Brain pericyte (primary cell): ENCODE measurements at regions not wholly inside any gene's neighbourhood (a gene's known extent, or its start where the extent isn't known, plus 50 kb on each side); places are given as distances from the start of the nearest gene placed in this dataset.

ENCODE experiments used
- DNase-seq: peaks from one replicate; pipeline ENCODE4 v3.0.0-alpha.2; 2012; ENCODE audit warnings: low read depth, low spot score

GRCh38 chr9:27870404-27870803 is 297.1 kb upstream of the C9orf72 start:
- no peak for DNase-seq

GRCh38 chr9:27880156-27880555 is 306.9 kb upstream of the C9orf72 start:
- DNase-seq = no peak

- DNase-seq = no peak
Measured at GRCh38 chr9:27880635-27881034, 307.4 kb upstream of the C9orf72 start.

GRCh38 chr9:27888661-27889295 is 315.5 kb upstream of the C9orf72 start:
- no peak for DNase-seq

DNA sequence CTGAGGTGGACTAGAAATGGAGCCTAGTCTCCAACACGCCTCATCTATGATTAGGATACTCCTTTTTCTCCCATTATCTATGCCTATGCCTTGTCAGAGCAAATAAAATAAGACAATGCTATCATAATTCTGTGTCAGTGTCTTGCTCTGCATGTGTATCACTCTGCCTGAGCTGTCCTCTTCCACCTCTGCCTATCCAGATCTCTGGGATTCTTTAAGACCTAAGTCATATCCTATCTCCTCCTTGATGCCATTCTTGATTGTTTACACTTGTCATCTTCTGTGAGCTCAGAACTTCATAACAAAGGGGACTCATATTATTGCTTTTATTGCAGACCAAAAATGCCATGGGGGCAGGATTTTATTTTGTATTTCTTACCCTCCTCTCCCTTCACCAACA is 351.2 kb upstream of the C9orf72 start:
- no peak for DNase-seq

GRCh38 chr9:27925815-27926214 is 352.5 kb upstream of the C9orf72 start:
- no peak for DNase-seq

GRCh38 chr9:27929841-27930240 is 356.6 kb upstream of the C9orf72 start:
- no peak for DNase-seq

- no peak for DNase-seq
Measured at GRCh38 chr9:27933210-27934025, 360.1 kb upstream of the C9orf72 start.

DNA sequence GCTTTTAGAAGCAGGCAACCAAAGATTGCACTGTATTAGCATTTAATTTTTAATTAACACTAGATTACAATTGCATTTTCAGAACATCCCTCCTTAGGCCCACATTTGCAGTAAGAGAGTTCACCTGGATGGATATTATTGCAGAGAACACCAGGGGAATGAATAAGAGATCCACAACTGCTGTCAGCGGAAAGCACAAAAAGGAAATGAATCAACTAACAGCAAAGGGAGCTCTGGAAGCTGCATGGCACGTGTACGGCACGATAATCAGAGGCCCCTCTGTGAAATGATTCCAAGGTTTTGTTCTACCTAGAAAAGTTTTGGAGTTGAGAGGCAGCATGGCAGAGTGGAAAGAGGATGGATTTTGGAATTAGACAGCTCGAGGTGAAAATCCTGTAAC is 361.2 kb upstream of the C9orf72 start:
- DNase-seq = no peak

DNA sequence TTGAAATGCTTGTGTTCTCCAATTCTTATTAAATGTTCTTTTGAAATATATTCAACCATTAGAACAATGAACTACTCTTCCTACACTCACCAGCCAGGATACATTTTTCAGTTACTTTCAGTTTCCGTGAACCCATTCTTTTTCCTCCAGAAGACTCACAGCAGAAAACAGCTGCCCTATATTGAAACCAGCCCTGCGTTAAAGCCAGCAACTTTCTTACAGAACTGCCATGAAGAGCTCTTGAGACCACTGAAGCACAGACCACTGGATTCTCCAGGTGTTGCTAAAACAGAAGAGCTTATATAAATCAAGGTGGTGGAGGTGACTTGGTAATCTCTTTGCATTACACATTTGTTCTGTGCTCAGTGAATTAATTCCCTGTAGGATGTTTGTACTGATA is 365.9 kb upstream of the C9orf72 start:
- no peak for DNase-seq

GRCh38 chr9:27940535-27940934 is 367.3 kb upstream of the C9orf72 start:
- DNase-seq = no peak

DNA sequence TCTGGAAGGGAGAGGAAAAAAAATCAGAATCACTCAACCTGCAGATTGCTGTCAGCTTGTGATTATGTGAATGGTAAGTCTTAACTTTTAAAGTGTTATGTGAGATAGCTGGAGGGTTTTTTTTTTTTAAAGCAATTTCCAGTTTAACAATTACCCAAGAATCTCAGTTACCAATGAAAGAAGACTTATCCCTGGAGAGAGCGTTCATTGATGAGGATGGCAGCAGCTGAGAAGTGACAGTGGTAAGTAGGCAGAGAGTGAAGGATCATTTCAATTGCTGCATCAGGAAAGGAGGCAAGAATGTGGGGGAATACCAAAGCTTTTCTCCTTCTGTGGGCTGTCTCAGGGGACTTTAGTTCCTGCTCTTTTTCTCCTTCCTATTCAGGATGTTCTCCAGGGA is 370.2 kb upstream of the C9orf72 start:
- DNase-seq = no peak

- DNase-seq = no peak
Measured at GRCh38 chr9:27945386-27945785, 372.1 kb upstream of the C9orf72 start.

DNA sequence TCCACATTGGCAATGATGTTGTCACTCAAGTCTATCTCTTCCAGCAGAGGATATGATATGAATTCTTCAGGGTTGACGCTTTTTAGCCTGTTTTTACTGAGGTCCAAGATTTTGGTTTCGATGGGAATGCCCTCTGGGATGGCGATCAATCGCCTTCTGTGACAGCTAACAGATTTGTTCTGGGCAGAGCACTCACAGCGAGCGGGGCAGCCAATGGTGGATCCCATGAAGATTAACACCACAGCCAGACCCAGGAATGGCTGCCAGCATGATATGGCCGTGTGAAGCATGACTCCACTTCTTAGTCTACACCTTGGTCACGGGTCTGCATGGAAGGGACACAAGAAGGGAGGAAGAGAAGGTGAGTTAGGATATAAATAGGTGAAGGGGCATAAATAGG is 377.1 kb upstream of the C9orf72 start:
- DNase-seq = no peak

DNA sequence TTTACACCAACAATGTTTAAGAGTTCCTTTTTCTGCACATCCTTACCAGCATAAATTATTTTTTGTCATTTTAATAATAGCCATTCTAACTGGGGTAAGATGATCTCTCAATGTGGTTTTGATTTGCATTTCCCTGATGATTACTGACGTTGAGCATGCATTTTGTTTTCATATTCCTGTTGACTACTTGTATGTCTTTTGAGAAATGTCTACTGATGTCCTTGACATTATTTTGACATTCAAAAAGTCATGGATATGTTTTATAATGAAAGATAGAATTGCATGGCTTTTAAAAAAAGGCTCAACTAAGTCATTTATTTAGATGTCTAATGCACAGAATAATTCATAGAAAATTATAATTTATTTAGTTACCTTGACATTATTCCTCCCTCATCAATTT is 381.6 kb upstream of the C9orf72 start:
- no peak for DNase-seq

- no peak for DNase-seq
Measured at GRCh38 chr9:27963836-27964235, 390.6 kb upstream of the C9orf72 start.

DNA sequence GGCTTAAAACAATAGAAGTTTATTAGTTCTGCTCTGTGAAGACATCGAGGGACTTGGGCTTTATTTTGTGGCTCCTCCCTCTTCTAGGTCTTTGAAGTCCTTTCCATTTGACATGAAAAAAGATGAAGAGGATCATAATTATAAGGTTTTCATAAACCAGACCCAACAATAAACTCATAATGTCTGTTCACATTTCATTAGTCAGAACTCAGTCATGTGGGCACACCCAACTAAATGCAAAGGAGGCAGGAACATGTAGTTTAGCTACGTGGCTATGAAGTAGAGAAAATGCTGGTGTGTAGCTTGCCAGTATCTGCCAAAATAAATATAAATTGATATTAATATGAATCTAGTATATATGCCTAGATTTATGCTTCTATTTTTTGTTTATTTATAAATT is 393.9 kb upstream of the C9orf72 start:
- DNase-seq = no peak

DNA sequence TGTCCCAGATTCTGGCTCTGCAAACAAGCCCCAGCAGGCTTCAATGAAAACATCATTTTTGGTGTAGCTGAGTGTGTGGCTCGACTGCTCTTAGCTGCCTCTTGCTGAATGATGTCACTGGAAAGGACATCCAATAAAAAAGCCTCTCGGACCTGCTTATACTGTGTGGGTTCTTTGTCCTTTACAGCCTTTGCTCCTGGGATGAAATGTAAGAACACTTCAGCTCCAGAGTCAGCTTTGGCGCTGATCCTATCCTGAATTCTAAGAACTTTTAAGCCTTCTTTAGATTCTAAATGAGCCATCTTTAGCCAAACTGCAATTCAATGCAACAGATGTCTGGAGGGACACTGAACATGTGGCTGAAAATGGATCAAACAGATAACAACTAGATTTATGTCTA is 404.6 kb upstream of the C9orf72 start:
- DNase-seq = no peak

GRCh38 chr9:27985714-27986113 is 412.4 kb upstream of the C9orf72 start:
- no peak for DNase-seq

DNA sequence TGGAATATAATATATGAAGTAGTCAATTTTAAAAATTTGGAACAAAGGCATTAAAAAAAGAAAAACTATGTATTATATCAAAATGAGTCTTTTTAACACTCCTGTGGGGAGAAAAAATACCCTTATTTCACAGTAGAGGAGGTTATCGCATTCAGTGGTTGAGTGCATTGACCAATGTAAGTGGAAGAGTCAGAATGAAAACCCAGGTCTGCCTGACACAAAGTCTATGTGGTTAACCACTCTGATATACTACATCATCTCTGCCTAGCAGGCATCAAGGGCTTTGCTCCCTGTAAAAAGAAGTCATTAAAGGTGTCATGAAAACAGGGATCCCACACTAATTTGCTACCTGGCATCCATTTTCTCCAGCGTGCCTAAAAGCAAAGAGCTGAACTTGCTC is 417.2 kb upstream of the C9orf72 start:
- DNase-seq = no peak

GRCh38 chr9:27991221-27991620 is 417.9 kb upstream of the C9orf72 start:
- no peak for DNase-seq

- DNase-seq = no peak
Measured at GRCh38 chr9:28001096-28001495, 427.8 kb upstream of the C9orf72 start.

DNA sequence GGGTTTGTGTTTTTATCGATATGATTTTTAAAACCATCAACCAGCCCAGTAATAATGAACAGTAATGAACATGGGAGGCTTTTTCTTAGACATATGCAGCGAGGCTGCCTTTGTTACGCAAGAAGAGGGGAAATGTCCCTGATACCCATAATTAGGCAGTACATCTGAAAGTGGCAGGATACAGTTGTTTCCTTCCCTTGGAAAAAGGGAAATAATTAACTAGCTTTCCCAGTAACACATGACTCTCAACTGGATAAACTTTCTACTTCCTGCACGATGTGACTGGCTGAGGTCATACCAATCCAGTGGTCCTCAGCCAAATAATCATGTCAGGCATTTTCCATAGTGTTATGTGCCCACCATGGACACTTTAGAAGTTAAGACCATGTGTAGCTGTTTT is 431.6 kb upstream of the C9orf72 start:
- DNase-seq = no peak
